ENCODE measurements at regions not wholly inside any gene's neighbourhood (a gene's known extent, or its start where the extent isn't known, plus 50 kb on each side); places are given as distances from the start of the nearest gene placed in this dataset.

- TF ChIP-seq, protein P1, sequence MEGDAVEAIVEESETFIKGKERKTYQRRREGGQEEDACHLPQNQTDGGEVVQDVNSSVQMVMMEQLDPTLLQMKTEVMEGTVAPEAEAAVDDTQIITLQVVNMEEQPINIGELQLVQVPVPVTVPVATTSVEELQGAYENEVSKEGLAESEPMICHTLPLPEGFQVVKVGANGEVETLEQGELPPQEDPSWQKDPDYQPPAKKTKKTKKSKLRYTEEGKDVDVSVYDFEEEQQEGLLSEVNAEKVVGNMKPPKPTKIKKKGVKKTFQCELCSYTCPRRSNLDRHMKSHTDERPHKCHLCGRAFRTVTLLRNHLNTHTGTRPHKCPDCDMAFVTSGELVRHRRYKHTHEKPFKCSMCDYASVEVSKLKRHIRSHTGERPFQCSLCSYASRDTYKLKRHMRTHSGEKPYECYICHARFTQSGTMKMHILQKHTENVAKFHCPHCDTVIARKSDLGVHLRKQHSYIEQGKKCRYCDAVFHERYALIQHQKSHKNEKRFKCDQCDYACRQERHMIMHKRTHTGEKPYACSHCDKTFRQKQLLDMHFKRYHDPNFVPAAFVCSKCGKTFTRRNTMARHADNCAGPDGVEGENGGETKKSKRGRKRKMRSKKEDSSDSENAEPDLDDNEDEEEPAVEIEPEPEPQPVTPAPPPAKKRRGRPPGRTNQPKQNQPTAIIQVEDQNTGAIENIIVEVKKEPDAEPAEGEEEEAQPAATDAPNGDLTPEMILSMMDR (conservative IDR thresholded peaks at IDR 0.05; ENCODE audit: low read length), result no peak
- no peak for TF ChIP-seq EZH2phosphoT487 (IDR thresholded peaks at IDR 0.05; ENCODE audit: borderline replicate concordance)
Measured at GRCh38 chr2:6793913-6794312, 71.8 kb downstream of the CMPK2 start.

Measured in Loucy (cell line).